Sigmoid colon (tissue), 3 donors: ENCODE measurements at regions not wholly inside any gene's neighbourhood (a gene's known extent, or its start where the extent isn't known, plus 50 kb on each side); places are given as distances from the start of the nearest gene placed in this dataset.

Experiments used
- POLR2A ChIP-seq, 2 donors: fragments of 450-650 bp; IDR thresholded peaks; one replicate each; pipeline ENCODE4 v1.6.1; 2016; ENCODE audit warnings: antibody characterized with exemption in 2 of 2, mild to moderate bottlenecking in 2 of 2, moderate library complexity in 2 of 2
- TF ChIP-seq, protein P1 (sequence below), 4 experiments: fragments of 450-650 bp in 3 of 4; fragments of 200-600 bp in 1 of 4; IDR thresholded peaks; one replicate each; pipeline ENCODE4 v1.5.1; 2016 to 2019; ENCODE audit warnings: antibody characterized with exemption in 4 of 4, mild to moderate bottlenecking in 3 of 4, moderate library complexity in 2 of 4

DNA sequence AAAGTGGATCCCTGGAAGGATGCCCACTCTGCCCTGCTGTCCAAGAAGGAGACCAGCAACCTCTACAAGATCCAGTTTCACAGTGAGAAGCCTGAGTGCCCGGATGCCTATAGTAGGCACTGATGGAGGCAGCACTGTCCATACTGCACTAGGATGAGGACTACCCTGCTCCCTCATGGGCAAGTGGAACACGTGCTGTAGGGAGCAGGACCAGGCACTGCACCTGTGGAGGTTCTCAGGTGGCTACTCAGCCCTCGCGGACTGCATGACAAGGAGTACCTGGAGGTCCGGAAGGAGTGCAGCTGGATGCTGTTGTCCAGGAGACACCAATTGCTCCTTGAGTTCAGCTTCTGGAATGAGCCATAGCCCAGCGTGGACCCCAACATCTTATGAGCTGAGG, 146.1 kb upstream of the NLRP1 start:
- TF ChIP-seq, protein P1, sequence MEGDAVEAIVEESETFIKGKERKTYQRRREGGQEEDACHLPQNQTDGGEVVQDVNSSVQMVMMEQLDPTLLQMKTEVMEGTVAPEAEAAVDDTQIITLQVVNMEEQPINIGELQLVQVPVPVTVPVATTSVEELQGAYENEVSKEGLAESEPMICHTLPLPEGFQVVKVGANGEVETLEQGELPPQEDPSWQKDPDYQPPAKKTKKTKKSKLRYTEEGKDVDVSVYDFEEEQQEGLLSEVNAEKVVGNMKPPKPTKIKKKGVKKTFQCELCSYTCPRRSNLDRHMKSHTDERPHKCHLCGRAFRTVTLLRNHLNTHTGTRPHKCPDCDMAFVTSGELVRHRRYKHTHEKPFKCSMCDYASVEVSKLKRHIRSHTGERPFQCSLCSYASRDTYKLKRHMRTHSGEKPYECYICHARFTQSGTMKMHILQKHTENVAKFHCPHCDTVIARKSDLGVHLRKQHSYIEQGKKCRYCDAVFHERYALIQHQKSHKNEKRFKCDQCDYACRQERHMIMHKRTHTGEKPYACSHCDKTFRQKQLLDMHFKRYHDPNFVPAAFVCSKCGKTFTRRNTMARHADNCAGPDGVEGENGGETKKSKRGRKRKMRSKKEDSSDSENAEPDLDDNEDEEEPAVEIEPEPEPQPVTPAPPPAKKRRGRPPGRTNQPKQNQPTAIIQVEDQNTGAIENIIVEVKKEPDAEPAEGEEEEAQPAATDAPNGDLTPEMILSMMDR (IDR thresholded peaks at IDR 0.05), result no peak
- no peak for TF ChIP-seq POLR2A (IDR thresholded peaks at IDR 0.05)
